K562 (cell line): ENCODE measurements at regions not wholly inside any gene's neighbourhood (a gene's known extent, or its start where the extent isn't known, plus 50 kb on each side); places are given as distances from the start of the nearest gene placed in this dataset.

Source experiments
- ATAC-seq: fragments of 200-7000 bp; cut with Tn5 transposase; 3 replicates; pipeline ENCODE4 v1.9.1; 2020; ENCODE audit warnings: moderate library complexity
- BruUV-seq: library from RNA; stranded (reverse); fragments of 400-500 nt; replicated peaks from 2 replicates; lab custom pipeline; 2021; lab: Mats Ljungman, UMichigan
- CTCF ChIA-PET: fragments of 300-600 bp; formaldehyde crosslinking; extraction: SDS; loops from one replicate; lab custom pipeline; 2021; ENCODE audit warnings: low intra/inter-chr PET ratio; lab: Yijun Ruan, JAX
- POLR2A ChIA-PET: fragments of 300-600, 350-650 bp; sonication (Branson Sonifier 250); formaldehyde crosslinking; extraction: SDS; loops from one replicate; lab custom pipeline; 2021; ENCODE audit warnings: antibody characterized with exemption, inconsistent platforms; lab: Yijun Ruan, JAX
- DNase-seq, 4 experiments: peaks; one replicate each; pipeline versions ENCODE4 v3.0.0 to v3.0.0-alpha.2; 2011 to 2018; ENCODE audit warnings: low spot score in 3 of 4, mixed read lengths in 3 of 4; ENCODE audit errors: extremely low read depth in 1 of 4
- FAIRE-seq: peaks from 2 replicates; lab custom pipeline; 2011; peaks lifted over from hg19 to GRCh38; lab: Jason Lieb, UNC
- H2AFZ ChIP-seq: 2 replicates; pipeline ENCODE4 v1.6.0; 2011; ENCODE audit warnings: low read depth, low read length, control low read depth, inconsistent platforms
- H3K27ac ChIP-seq: fragments of 200-600 bp; 3 replicates; pipeline ENCODE4 v1.8.0; 2011; ENCODE audit warnings: low read depth, mild to moderate bottlenecking, control low read depth, inconsistent platforms, low read length, moderate library complexity, mixed read lengths; ENCODE audit errors: extremely low read depth
- H3K27me3 ChIP-seq, 2 experiments: fragments of 300-600 bp in 1 of 2; 2 replicates in 1 of 2; 3 replicates in 1 of 2; pipeline versions ENCODE4 v1.6.0 to v1.8.0; 2011; ENCODE audit warnings: inconsistent platforms in 2 of 2, low read length in 2 of 2, mild to moderate bottlenecking in 1 of 2, mixed read lengths in 1 of 2, moderate library complexity in 1 of 2; ENCODE audit not compliant: control insufficient read depth in 2 of 2, insufficient read depth in 2 of 2
- H3K36me3 ChIP-seq: fragments of 300-600 bp; 3 replicates; pipeline ENCODE4 v1.8.0; 2011; ENCODE audit warnings: mild to moderate bottlenecking, low read length, inconsistent platforms; ENCODE audit not compliant: control insufficient read depth, insufficient read depth
- H3K4me1 ChIP-seq, 2 experiments: fragments of 200-600 bp in 1 of 2; replicated peaks in 1 of 2; 2 replicates in 1 of 2; 3 replicates in 1 of 2; pipeline versions ENCODE4 v1.5.1 to v1.8.0; 2011; ENCODE audit warnings: inconsistent platforms in 2 of 2, low read length in 2 of 2, mild to moderate bottlenecking in 1 of 2, mixed read lengths in 1 of 2, moderate library complexity in 1 of 2; ENCODE audit not compliant: control insufficient read depth in 2 of 2, insufficient read depth in 2 of 2
- H3K4me2 ChIP-seq: 2 replicates; pipeline ENCODE4 v1.6.1; 2011; ENCODE audit warnings: low read length, control low read depth, inconsistent platforms, mixed read lengths; ENCODE audit not compliant: insufficient read depth
- H3K4me3 ChIP-seq: fragments of 200-600 bp; sonication (generic), shearing (Covaris generic); 2 replicates; pipeline ENCODE4 v1.5.1; 2016; ENCODE audit warnings: control low read depth, inconsistent platforms
- H3K79me2 ChIP-seq: fragments of 200-600 bp; 3 replicates; pipeline ENCODE4 v1.8.0; 2011; ENCODE audit warnings: low read length, inconsistent platforms; ENCODE audit not compliant: control insufficient read depth, insufficient read depth
- H3K9ac ChIP-seq, 2 experiments: 2 replicates each; pipeline versions ENCODE4 v1.6.0 to v1.6.1; 2011; ENCODE audit warnings: low read depth in 2 of 2, low read length in 2 of 2, control low read depth in 1 of 2, inconsistent platforms in 1 of 2, mild to moderate bottlenecking in 1 of 2, mixed read lengths in 1 of 2; ENCODE audit not compliant: insufficient read depth in 1 of 2
- H3K9me1 ChIP-seq: one replicate; pipeline ENCODE4 v1.6.0; 2011; ENCODE audit warnings: inconsistent platforms, mild to moderate bottlenecking, low read length, moderate library complexity; ENCODE audit not compliant: control insufficient read depth, insufficient read depth
- H3K9me3 ChIP-seq: replicated peaks from 2 replicates; pipeline ENCODE4 v1.5.1; 2011; ENCODE audit warnings: low read depth, low read length, inconsistent platforms; ENCODE audit not compliant: control insufficient read depth, insufficient read depth
- H4K20me1 ChIP-seq: replicated peaks from 2 replicates; pipeline ENCODE4 v1.6.1; 2011; ENCODE audit warnings: low read length, inconsistent platforms, mixed read lengths; ENCODE audit not compliant: control insufficient read depth, insufficient read depth
- POU5F1 ChIP-seq: fragments of 150-350 bp; IDR thresholded peaks from 2 replicates; pipeline ENCODE4 v1.6.1; 2014; ENCODE audit warnings: borderline replicate concordance, low read length, low read depth, mild to moderate bottlenecking; ENCODE audit not compliant: partially characterized antibody
- PTBP1 ChIP-seq: fragments of 200-400 bp; formaldehyde crosslinking; IDR thresholded peaks from 2 replicates; pipeline ENCODE4 v1.6.1; 2017; ENCODE audit warnings: low read depth, low read length
- SRF ChIP-seq, 2 experiments: fragments of 250-450, 450-650 bp in 1 of 2; sonication (Bioruptor Pico) in 1 of 2; sonication (generic) in 1 of 2; formaldehyde crosslinking; IDR thresholded peaks; 2 replicates each; pipeline versions ENCODE4 v1.5.0 to v1.5.1; 2020 to 2022; ENCODE audit warnings: mild to moderate bottlenecking in 1 of 2, missing genetic modification reagents in 1 of 2
- ZBTB8A ChIP-seq: fragments of 450-650 bp; IDR thresholded peaks from 2 replicates; pipeline ENCODE4 v1.6.1; 2018; ENCODE audit warnings: mild to moderate bottlenecking, moderate library complexity; ENCODE audit not compliant: partially characterized antibody
- WGBS: fragments of 100-300 bp; shearing (Covaris generic); methylation state at CpG from one replicate; pipeline ENCODE4 v1.1.6; 2016; ENCODE audit warnings: low coverage, mixed read lengths; ENCODE audit not compliant: insufficient coverage; ENCODE audit errors: missing lambda C conversion rate; 5-methylcytosine and 5-hydroxymethylcytosine counted together
- in situ Hi-C: fragments of 300-500 bp; cut with MboI; formaldehyde crosslinking; loops from 4 replicates; pipeline ENCODE4 v1.15.0; 2018; ENCODE audit warnings: inconsistent platforms, mixed read lengths
- intact Hi-C: fragments of 100-400 bp; cut with micrococcal nuclease; formaldehyde crosslinking; loops from 2 replicates; pipeline ENCODE4 v1.14.2; 2022
- TF ChIP-seq, protein P1 (sequence below): sonication (generic); formaldehyde crosslinking; IDR thresholded peaks from 2 replicates; pipeline ENCODE4 v1.8.1; 2023; ENCODE audit warnings: missing genetic modification reagents, mild to moderate bottlenecking, borderline replicate concordance

DNA sequence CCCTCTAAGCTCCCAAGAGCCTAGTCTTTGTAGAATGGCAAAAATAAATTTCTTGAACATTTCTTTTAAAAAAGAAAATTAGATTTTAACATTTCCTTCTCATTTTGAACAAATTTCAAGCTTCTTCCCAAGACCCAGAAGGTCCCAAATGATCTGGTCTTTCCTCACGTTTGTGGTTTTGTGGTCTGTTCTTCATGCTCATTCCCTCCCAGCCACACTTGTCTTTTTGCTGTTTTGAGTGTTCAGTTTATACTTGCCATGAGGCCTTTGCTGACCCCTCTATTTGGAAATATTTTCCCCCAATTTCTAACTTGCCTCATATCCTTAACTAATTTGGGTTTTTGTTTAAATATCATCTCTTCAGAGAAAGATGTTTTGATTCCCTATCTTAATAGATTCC is 133.4 kb upstream of the PAPPA start:
- ATAC-seq (no peak), DNase-seq (no peak), FAIRE-seq (no peak)
- H4K20me1 ChIP-seq = no peaks in the 10 kb centered on the region
- intact Hi-C loops = no loop called here
- no peaks in the 10 kb centered on the region for H3K79me2 ChIP-seq
- TF ChIP-seq PTBP1 (no peak), SRF (CRISPR knock-in tag; IDR thresholded peaks at IDR 0.05) (no peak), POU5F1 (no peak), ZBTB8A (no peak)
- TF ChIP-seq, protein P1, sequence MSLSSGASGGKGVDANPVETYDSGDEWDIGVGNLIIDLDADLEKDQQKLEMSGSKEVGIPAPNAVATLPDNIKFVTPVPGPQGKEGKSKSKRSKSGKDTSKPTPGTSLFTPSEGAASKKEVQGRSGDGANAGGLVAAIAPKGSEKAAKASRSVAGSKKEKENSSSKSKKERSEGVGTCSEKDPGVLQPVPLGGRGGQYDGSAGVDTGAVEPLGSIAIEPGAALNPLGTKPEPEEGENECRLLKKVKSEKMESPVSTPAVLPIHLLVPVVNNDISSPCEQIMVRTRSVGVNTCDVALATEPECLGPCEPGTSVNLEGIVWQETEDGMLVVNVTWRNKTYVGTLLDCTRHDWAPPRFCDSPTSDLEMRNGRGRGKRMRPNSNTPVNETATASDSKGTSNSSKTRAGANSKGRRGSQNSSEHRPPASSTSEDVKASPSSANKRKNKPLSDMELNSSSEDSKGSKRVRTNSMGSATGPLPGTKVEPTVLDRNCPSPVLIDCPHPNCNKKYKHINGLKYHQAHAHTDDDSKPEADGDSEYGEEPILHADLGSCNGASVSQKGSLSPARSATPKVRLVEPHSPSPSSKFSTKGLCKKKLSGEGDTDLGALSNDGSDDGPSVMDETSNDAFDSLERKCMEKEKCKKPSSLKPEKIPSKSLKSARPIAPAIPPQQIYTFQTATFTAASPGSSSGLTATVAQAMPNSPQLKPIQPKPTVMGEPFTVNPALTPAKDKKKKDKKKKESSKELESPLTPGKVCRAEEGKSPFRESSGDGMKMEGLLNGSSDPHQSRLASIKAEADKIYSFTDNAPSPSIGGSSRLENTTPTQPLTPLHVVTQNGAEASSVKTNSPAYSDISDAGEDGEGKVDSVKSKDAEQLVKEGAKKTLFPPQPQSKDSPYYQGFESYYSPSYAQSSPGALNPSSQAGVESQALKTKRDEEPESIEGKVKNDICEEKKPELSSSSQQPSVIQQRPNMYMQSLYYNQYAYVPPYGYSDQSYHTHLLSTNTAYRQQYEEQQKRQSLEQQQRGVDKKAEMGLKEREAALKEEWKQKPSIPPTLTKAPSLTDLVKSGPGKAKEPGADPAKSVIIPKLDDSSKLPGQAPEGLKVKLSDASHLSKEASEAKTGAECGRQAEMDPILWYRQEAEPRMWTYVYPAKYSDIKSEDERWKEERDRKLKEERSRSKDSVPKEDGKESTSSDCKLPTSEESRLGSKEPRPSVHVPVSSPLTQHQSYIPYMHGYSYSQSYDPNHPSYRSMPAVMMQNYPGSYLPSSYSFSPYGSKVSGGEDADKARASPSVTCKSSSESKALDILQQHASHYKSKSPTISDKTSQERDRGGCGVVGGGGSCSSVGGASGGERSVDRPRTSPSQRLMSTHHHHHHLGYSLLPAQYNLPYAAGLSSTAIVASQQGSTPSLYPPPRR = no peak
- no peak overlapping the region for H3K27ac ChIP-seq
- in situ Hi-C loops = no loop called here
- H3K27me3 ChIP-seq = no peaks in the 10 kb centered on the region
- WGBS = 0% methylated on average over 1 of the region's 1 CpG
- no peaks in the 10 kb centered on the region for H3K9me1 ChIP-seq
- no peak overlapping the region for H3K4me2 ChIP-seq
- no peak overlapping the region for H2AFZ ChIP-seq
- no peaks in the 10 kb centered on the region for H3K4me1 ChIP-seq
- H3K9ac ChIP-seq = no peak overlapping the region
- H3K4me3 ChIP-seq = no peak overlapping the region
- BruUV-seq = no TSS peak
- ChIA-PET CTCF (no interaction called here), POLR2A (no interaction called here)
- H3K9me3 ChIP-seq = no peaks in the 10 kb centered on the region; the same call in 1 of the 2 replicates
- H3K36me3 ChIP-seq = no peaks in the 10 kb centered on the region
